ENCODE measurements at regions not wholly inside any gene's neighbourhood (a gene's known extent, or its start where the extent isn't known, plus 50 kb on each side); places are given as distances from the start of the nearest gene placed in this dataset.

DNA sequence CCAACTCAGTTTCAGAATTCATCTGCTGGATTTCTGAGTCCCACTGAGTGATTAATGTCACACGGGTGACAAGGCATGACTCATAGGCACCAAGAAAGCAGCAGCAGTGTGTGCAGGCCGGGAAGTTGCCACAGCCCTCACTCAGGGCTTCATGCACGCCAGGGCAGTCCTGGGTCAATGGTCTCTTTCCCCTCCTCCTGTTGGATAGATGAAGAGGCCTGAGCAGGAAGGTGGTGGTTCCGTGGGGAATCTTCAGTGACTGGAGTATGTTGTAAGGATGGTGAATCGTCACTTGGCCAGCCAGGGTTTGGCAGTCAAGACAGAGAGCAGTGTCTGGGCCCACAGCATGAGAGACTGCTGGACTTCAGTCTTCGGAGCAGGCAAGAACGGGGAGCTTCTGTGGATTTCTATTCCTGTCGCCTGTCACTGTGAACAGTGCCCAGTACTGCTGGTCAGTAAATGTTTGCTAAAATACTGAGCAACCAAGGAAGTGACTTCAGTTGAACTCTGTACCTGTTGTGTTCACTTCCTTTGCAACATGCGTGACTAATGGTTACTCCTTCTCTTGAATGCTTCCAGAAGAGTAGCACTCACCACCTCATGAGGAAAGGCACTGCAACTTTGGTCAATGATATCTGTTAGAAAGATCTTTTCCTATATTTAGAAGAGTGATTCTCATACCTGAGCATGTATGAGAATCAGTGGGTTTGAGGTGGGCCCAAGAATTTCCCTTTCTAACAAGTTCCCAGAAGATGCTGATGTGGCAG is 62.0 kb upstream of the CD93 start:
- ATAC-seq: peak in 3 of 4 donors; percentile 37 to 67 (median 63)
- H3K4me1 ChIP-seq: peaks cover 3 to 97% (median 51%) of the 10 kb centered on the region in 12 donors
- peak in 3 of 5 donors; percentile 36 to 79 (median 42) for DNase-seq

DNA sequence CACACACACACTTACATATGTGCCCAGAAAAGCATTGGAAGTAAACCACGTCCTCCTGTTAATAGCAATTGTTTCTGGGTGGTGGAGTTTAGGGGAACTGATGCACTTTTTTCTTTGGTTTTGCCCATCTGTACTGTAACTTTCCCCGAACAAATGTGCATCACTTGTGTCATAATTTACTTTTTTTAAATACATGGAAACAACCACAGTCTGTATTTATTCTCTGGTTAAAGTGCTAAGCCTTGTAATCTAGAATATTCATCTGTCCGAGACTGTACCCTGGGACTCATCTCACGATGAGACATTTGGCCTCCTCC is 61.5 kb upstream of the CD93 start:
- no peak overlapping the region for H3K4me3 ChIP-seq
- no peak for TF ChIP-seq POLR2A (IDR thresholded peaks at IDR 0.05)
- TF ChIP-seq, protein P1, sequence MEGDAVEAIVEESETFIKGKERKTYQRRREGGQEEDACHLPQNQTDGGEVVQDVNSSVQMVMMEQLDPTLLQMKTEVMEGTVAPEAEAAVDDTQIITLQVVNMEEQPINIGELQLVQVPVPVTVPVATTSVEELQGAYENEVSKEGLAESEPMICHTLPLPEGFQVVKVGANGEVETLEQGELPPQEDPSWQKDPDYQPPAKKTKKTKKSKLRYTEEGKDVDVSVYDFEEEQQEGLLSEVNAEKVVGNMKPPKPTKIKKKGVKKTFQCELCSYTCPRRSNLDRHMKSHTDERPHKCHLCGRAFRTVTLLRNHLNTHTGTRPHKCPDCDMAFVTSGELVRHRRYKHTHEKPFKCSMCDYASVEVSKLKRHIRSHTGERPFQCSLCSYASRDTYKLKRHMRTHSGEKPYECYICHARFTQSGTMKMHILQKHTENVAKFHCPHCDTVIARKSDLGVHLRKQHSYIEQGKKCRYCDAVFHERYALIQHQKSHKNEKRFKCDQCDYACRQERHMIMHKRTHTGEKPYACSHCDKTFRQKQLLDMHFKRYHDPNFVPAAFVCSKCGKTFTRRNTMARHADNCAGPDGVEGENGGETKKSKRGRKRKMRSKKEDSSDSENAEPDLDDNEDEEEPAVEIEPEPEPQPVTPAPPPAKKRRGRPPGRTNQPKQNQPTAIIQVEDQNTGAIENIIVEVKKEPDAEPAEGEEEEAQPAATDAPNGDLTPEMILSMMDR (IDR thresholded peaks at IDR 0.05): no peak
- no peaks in the 10 kb centered on the region for H3K9me3 ChIP-seq
- H3K36me3 ChIP-seq: no peaks in the 10 kb centered on the region
- peak overlapping the region in 9 of 12 donors; percentile 60 to 89 (median 69) for H3K27ac ChIP-seq
- no peaks in the 10 kb centered on the region for H3K27me3 ChIP-seq
- 57 to 69% (median 66%) methylated on average over 4 of the region's 4 CpGs for WGBS, 4 donors
- ATAC-seq (no peak), DNase-seq (no peak)
- intact Hi-C loops (cut with DNase I): no loop called here
- peaks cover 4 to 97% (median 52%) of the 10 kb centered on the region in 12 donors for H3K4me1 ChIP-seq

More for the DNA sequence above, 62.0 kb upstream of the CD93 start:
- 54 to 64% (median 56%) methylated on average over 9 of the region's 9 CpGs for WGBS, 4 donors
- Histone ChIP-seq H3K27me3 (no peaks in the 10 kb centered on the region), H3K4me3 (no peak overlapping the region), H3K9me3 (no peaks in the 10 kb centered on the region), H3K36me3 (no peaks in the 10 kb centered on the region), H3K27ac (peak overlapping the region in 10 of 12 donors; percentile 60 to 89 (median 70))
- TF ChIP-seq POLR2A (IDR thresholded peaks at IDR 0.05): peak in 1 of 2 donors; percentile 36
- TF ChIP-seq, protein P1 (IDR thresholded peaks at IDR 0.05): no peak
- intact Hi-C loops (cut with DNase I): no loop called here

DNA sequence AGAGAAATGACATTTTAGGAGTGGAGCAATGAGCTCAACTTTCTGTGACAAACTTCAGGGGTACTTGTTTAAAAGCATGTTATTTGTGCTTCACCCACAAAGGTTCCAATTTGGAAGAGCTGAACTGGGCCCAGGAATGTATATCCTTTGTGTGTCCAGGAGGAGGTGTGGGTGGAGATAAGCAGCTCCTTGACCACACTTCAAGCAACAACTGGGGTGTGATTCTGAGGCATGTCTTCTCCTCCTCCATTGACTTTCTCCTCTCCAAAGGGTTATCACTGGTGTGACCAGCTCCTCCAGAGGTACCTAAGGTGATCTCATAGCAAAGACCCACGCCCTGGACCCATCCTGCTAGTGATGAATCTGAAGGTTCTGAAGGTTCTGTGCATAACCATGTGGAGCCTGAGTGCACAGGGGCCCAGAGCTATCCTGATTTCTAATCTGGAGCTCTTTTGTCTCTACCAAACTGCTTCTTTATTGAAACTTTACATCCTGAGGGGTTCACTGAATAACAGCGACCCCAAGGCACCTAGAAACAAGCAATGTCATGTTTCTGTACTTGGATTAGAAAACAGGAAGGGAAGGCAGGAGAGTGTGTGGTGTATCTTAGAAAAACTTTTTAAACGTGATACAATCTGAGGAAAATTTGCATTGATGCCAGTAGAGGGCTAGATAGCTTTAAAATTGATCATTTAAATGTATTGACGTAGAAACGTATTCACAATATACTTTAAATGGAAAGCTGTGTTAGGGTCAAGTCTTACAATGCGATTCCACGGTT is 60.9 kb upstream of the CD93 start:
- Histone ChIP-seq H3K36me3 (no peaks in the 10 kb centered on the region), H3K27me3 (no peaks in the 10 kb centered on the region), H3K4me1 (peaks cover 7 to 97% (median 52%) of the 10 kb centered on the region in 12 donors), H3K4me3 (no peak overlapping the region), H3K9me3 (no peaks in the 10 kb centered on the region), H3K27ac (peak overlapping the region in 6 of 12 donors; percentile 60 to 89 (median 72))
- intact Hi-C loops (cut with DNase I): no loop called here
- no peak for TF ChIP-seq POLR2A (IDR thresholded peaks at IDR 0.05)
- TF ChIP-seq, protein P1 (IDR thresholded peaks at IDR 0.05): no peak
- ATAC-seq (no peak), DNase-seq (peak in 1 of 5 donors; percentile 8)
- WGBS, 4 donors: 75 to 88% (median 80%) methylated on average over 7 of the region's 7 CpGs

DNA sequence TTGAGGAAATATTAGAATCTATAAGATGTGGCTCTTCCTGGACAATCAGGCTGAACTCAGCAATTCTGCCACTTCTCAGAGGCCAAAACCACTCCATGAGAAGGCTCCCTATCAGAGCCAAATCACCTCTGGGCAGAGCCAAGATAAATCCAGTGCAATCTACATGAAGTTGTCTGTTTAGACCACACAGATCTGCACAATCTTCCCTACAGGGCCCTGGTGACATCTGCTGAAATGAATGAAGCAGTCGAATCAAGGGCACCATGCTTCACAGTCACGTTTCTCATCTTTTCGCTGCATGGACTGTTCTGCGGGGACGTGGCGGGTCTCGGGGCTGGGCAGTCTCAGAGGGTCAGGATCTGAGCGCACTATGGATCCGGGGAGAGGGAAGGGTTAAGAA is 60.1 kb upstream of the CD93 start:
- H3K4me3 ChIP-seq: no peak overlapping the region
- intact Hi-C loops (cut with DNase I): no loop called here
- H3K9me3 ChIP-seq: no peaks in the 10 kb centered on the region
- no peak for TF ChIP-seq POLR2A (IDR thresholded peaks at IDR 0.05)
- TF ChIP-seq, protein P1 (IDR thresholded peaks at IDR 0.05): no peak
- DNase-seq: no peak
- H3K27ac ChIP-seq: peak overlapping the region in 1 of 12 donors; percentile 86
- WGBS, 4 donors: 96 to 99% (median 97%) methylated on average over 9 of the region's 9 CpGs
- no peaks in the 10 kb centered on the region for H3K36me3 ChIP-seq
- H3K4me1 ChIP-seq: peaks cover 9 to 97% (median 48%) of the 10 kb centered on the region in 12 donors
- H3K27me3 ChIP-seq: no peaks in the 10 kb centered on the region
- ATAC-seq: no peak

All from heart left ventricle (tissue), 16 donors.